Lower lobe of right lung (tissue), 2 donors: ENCODE measurements at regions not wholly inside any gene's neighbourhood (a gene's known extent, or its start where the extent isn't known, plus 50 kb on each side); places are given as distances from the start of the nearest gene placed in this dataset.

Experiments used
- ATAC-seq, 2 donors: fragments of 200-7000 bp; cut with Tn5 transposase; one replicate each; pipeline ENCODE4 v1.9.1; 2020 to 2022; ENCODE audit warnings: mild to moderate bottlenecking in 2 of 2, moderate library complexity in 2 of 2
- DNase-seq: peaks from one replicate; pipeline ENCODE4 v3.0.0-alpha.2; 2020
- H3K27ac ChIP-seq: fragments of 200-600 bp; one replicate; pipeline ENCODE4 v1.8.0; 2022
- H3K27me3 ChIP-seq: fragments of 200-600 bp; one replicate; pipeline ENCODE4 v1.8.0; 2022; ENCODE audit warnings: low read depth
- H3K36me3 ChIP-seq: fragments of 200-600 bp; one replicate; pipeline ENCODE4 v1.8.0; 2022; ENCODE audit warnings: mild to moderate bottlenecking
- H3K4me1 ChIP-seq: fragments of 200-600 bp; one replicate; pipeline ENCODE4 v1.8.0; 2022
- H3K4me3 ChIP-seq: fragments of 200-600 bp; one replicate; pipeline ENCODE4 v1.8.0; 2022; ENCODE audit warnings: mild to moderate bottlenecking
- H3K9me3 ChIP-seq: fragments of 200-600 bp; one replicate; pipeline ENCODE4 v1.8.0; 2022
- CTCF ChIP-seq: fragments of 200-600 bp; IDR thresholded peaks from one replicate; pipeline ENCODE4 v1.8.0; 2022; ENCODE audit warnings: antibody characterized with exemption, mild to moderate bottlenecking
- intact Hi-C: fragments of 100-400 bp; cut with DNase I; formaldehyde crosslinking; loops from one replicate; pipeline ENCODE4 v1.11.0; 2022
- donor health status: DM: no; HTN: yes; CAD: no; lungs with severe emphysema.

- Histone ChIP-seq H3K27me3 (peaks cover 5% of the 10 kb centered on the region), H3K36me3 (no peaks in the 10 kb centered on the region), H3K9me3 (no peaks in the 10 kb centered on the region), H3K4me3 (no peak overlapping the region), H3K27ac (no peak overlapping the region), H3K4me1 (peaks cover 40% of the 10 kb centered on the region)
- intact Hi-C loops: no loop called here
- TF ChIP-seq CTCF: no peak
- DNase-seq (no peak), ATAC-seq (no peak)
Measured at GRCh38 chr13:31043957-31044356, 111.5 kb downstream of the TEX26 start.

DNA sequence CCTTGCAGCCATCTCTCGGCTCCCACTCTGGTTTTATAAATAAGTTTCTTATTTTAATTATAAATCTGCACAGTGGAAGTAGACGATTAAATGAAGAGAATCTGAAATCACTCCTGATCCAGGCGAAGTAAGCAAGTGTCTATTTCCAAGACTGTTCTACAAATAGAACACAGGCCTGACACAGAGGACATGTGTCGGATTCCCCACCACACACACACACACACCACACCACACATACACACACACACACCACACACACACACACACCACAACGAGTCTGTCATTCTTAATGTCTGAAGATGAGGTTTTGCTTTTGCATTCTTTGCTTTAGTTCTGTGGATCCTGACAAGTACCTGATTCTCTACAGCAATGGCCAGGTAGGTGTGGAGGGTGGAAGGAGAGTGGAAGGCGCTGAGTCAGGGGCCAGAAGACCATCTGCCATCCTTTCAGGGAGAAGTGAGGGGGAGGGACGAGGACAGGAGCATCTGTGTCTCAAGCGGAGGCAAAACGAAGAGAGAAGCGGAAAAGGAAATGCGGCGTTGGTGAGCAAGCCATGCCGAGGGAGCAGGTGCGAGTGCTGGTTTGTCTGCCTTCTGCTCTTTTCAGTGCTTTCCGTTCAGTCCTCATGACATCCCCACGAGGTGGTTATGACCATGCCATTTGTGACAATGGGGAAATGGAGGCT lies 110.2 kb downstream of the TEX26 start:
- Histone ChIP-seq H3K4me3 (no peak overlapping the region), H3K27ac (no peak overlapping the region), H3K36me3 (no peaks in the 10 kb centered on the region), H3K9me3 (no peaks in the 10 kb centered on the region), H3K4me1 (peaks cover 40% of the 10 kb centered on the region), H3K27me3 (peaks cover 5% of the 10 kb centered on the region)
- ATAC-seq (no peak), DNase-seq (no peak)
- intact Hi-C loops: no loop called here
- no peak for TF ChIP-seq CTCF

DNA sequence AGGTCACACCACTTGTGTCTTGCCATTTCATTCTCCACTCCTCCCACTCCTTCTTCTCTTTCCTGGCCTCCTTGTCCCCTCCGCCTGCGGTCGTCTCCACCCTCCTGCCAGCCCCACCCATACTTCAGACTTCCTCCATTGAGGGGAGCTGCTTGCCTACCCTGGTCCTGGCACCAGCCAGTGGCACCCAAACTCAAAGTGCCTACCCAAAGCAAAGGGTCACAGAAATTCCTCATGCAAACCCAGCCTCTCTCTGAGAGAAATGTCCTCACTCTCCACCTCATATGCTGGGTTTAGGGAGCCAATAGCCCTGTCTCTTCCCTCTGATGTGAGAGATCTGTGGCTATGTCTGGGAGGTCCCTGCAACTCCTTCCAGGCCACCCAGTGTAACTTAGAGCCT lies 109.6 kb downstream of the TEX26 start:
- TF ChIP-seq CTCF: no peak
- DNase-seq (no peak), ATAC-seq (no peak)
- Histone ChIP-seq H3K4me3 (no peak overlapping the region), H3K27ac (no peak overlapping the region), H3K4me1 (peaks cover 38% of the 10 kb centered on the region), H3K27me3 (peaks cover 5% of the 10 kb centered on the region), H3K36me3 (no peaks in the 10 kb centered on the region), H3K9me3 (no peaks in the 10 kb centered on the region)
- intact Hi-C loops: no loop called here

- no peak for ATAC-seq
- intact Hi-C loops: no loop called here
- TF ChIP-seq CTCF: no peak
Measured at GRCh38 chr13:31038834-31039552, 106.5 kb downstream of the TEX26 start.

GRCh38 chr13:31037874-31038500 lies 105.5 kb downstream of the TEX26 start:
- Histone ChIP-seq H3K36me3 (no peaks in the 10 kb centered on the region), H3K4me1 (peaks cover 6% of the 10 kb centered on the region), H3K9me3 (no peaks in the 10 kb centered on the region), H3K4me3 (no peak overlapping the region), H3K27me3 (no peaks in the 10 kb centered on the region), H3K27ac (no peak overlapping the region)
- intact Hi-C loops: no loop called here
- ATAC-seq (no peak), DNase-seq (no peak)
- TF ChIP-seq CTCF: no peak

More at GRCh38 chr13:31038834-31039552, 106.5 kb downstream of the TEX26 start:
- H3K27me3 ChIP-seq: peaks cover 1% of the 10 kb centered on the region
- no peak for DNase-seq
- no peaks in the 10 kb centered on the region for H3K36me3 ChIP-seq
- no peak overlapping the region for H3K27ac ChIP-seq
- peaks cover 8% of the 10 kb centered on the region for H3K4me1 ChIP-seq
- H3K4me3 ChIP-seq: no peak overlapping the region
- no peaks in the 10 kb centered on the region for H3K9me3 ChIP-seq
